HFF-Myc (cell line): ENCODE measurements at regions not wholly inside any gene's neighbourhood (a gene's known extent, or its start where the extent isn't known, plus 50 kb on each side); places are given as distances from the start of the nearest gene placed in this dataset.

Experiments
- DNase-seq: peaks from one replicate; pipeline ENCODE4 v3.0.0-alpha.2; 2011; ENCODE audit warnings: low read depth; ENCODE audit errors: extremely low read depth
- H3K4me3 ChIP-seq: replicated peaks from 2 replicates; pipeline ENCODE4 v1.5.1; 2011; ENCODE audit warnings: low read depth, mild to moderate bottlenecking, control low read depth, low read length
- CTCF ChIP-seq: IDR thresholded peaks from 2 replicates; pipeline ENCODE4 v1.5.1; 2012; ENCODE audit warnings: mild to moderate bottlenecking, low read depth, low read length, control low read depth; ENCODE audit errors: missing control alignments

- H3K4me3 ChIP-seq: no peak overlapping the region
- no peak for DNase-seq
Measured at GRCh38 chr10:44326474-44327030, 58.3 kb downstream of the CXCL12 start.

GRCh38 chr10:44325596-44326307 is 59.1 kb downstream of the CXCL12 start:
- no peak for DNase-seq
- no peak for TF ChIP-seq CTCF
- H3K4me3 ChIP-seq: no peak overlapping the region

More at GRCh38 chr10:44326474-44327030, 58.3 kb downstream of the CXCL12 start:
- no peak for TF ChIP-seq CTCF

- no peak overlapping the region for H3K4me3 ChIP-seq
- DNase-seq: no peak
- TF ChIP-seq CTCF: no peak
Measured at GRCh38 chr10:44325157-44325556, 59.7 kb downstream of the CXCL12 start.

- TF ChIP-seq CTCF: no peak
- H3K4me3 ChIP-seq: no peak overlapping the region
- DNase-seq: no peak
Measured at GRCh38 chr10:44323838-44324237, 61.1 kb downstream of the CXCL12 start.

GRCh38 chr10:44322137-44322536 is 62.8 kb downstream of the CXCL12 start:
- no peak for TF ChIP-seq CTCF
- no peak for DNase-seq
- H3K4me3 ChIP-seq: no peak overlapping the region

- no peak overlapping the region for H3K4me3 ChIP-seq
- no peak for TF ChIP-seq CTCF
- no peak for DNase-seq
Measured at GRCh38 chr10:44320756-44321155, 64.1 kb downstream of the CXCL12 start.

- H3K4me3 ChIP-seq: no peak overlapping the region
- no peak for TF ChIP-seq CTCF
- no peak for DNase-seq
Measured at GRCh38 chr10:44317856-44318255, 67.0 kb downstream of the CXCL12 start.
